Endodermal cell (in vitro differentiated cells): ENCODE measurements at regions not wholly inside any gene's neighbourhood (a gene's known extent, or its start where the extent isn't known, plus 50 kb on each side); places are given as distances from the start of the nearest gene placed in this dataset.

Source experiments
- DNase-seq: peaks from one replicate; pipeline ENCODE4 v3.0.0-alpha.2; 2017
- H3K27ac ChIP-seq: 2 replicates; pipeline ENCODE4 v1.5.1; 2013; ENCODE audit warnings: mild to moderate bottlenecking, low read depth, low read length, moderate library complexity
- H3K27me3 ChIP-seq: 2 replicates; pipeline ENCODE4 v1.6.1; 2013; ENCODE audit warnings: mild to moderate bottlenecking, low read length, moderate library complexity; ENCODE audit not compliant: insufficient read depth, control insufficient read depth, poor library complexity, severe bottlenecking
- H3K36me3 ChIP-seq: 2 replicates; pipeline ENCODE4 v1.7.0; 2013; ENCODE audit warnings: mild to moderate bottlenecking, low read length, moderate library complexity; ENCODE audit not compliant: control insufficient read depth, insufficient read depth
- H3K4me1 ChIP-seq: one replicate; pipeline ENCODE4 v1.7.0; 2013; ENCODE audit warnings: low read length; ENCODE audit not compliant: control insufficient read depth, insufficient read depth
- H3K4me3 ChIP-seq: 2 replicates; pipeline ENCODE4 v1.5.1; 2013; ENCODE audit warnings: mild to moderate bottlenecking, low read length, moderate library complexity
- H3K9ac ChIP-seq: 2 replicates; pipeline ENCODE4 v1.6.1; 2013; ENCODE audit warnings: mild to moderate bottlenecking, low read length, moderate library complexity; ENCODE audit not compliant: poor library complexity, severe bottlenecking; ENCODE audit errors: extremely low read depth
- H3K9me3 ChIP-seq: 2 replicates; pipeline ENCODE4 v1.6.1; 2013; ENCODE audit warnings: mild to moderate bottlenecking, low read length, moderate library complexity; ENCODE audit not compliant: control insufficient read depth
- H3K27ac Mint-ChIP-seq: 2 replicates; pipeline ENCODE4 v1.8.0; 2020; ENCODE audit warnings: mixed read lengths
- H3K27me3 Mint-ChIP-seq: 2 replicates; pipeline ENCODE4 v1.8.0; 2021; ENCODE audit warnings: mild to moderate bottlenecking, mixed read lengths; ENCODE audit not compliant: insufficient read depth
- H3K36me3 Mint-ChIP-seq: 2 replicates; pipeline ENCODE4 v1.8.0; 2020; ENCODE audit warnings: low read depth, mixed read lengths
- H3K4me1 Mint-ChIP-seq: 2 replicates; pipeline ENCODE4 v1.8.0; 2020; ENCODE audit warnings: mixed read lengths
- H3K4me3 Mint-ChIP-seq: 2 replicates; pipeline ENCODE4 v1.8.0; 2020; ENCODE audit warnings: mild to moderate bottlenecking, moderate library complexity, mixed read lengths
- H3K9me3 Mint-ChIP-seq: 2 replicates; pipeline ENCODE4 v1.8.0; 2020; ENCODE audit warnings: mild to moderate bottlenecking, mixed read lengths
- WGBS, 2 experiments: methylation state at CpG; one replicate each; pipeline versions ENCODE4 v1.1.5 to v1.1.7; 2013; ENCODE audit warnings: missing lambda C conversion rate in 2 of 2, mixed read lengths in 1 of 2; ENCODE audit not compliant: insufficient coverage in 1 of 2, insufficient read length in 1 of 2; 5-methylcytosine and 5-hydroxymethylcytosine counted together
- TF ChIP-seq, protein P1 (sequence below): fragments of 200-600 bp; sonication (generic); conservative IDR thresholded peaks from 2 replicates; pipeline ENCODE4 v1.5.0; 2021; ENCODE audit warnings: antibody characterized with exemption, mild to moderate bottlenecking

GRCh38 chr4:64584981-64585557 lies 175.8 kb upstream of the TECRL start:
- peaks cover 7% of the 10 kb centered on the region for H3K9me3 ChIP-seq
- 17% methylated on average over 3 of the region's 6 CpGs; no CpG with 5 or more reads in 1 of the 2 experiments for WGBS, 2 experiments
- no peak overlapping the region for H3K27ac ChIP-seq
- H3K9ac ChIP-seq: no peak overlapping the region
- Mint-ChIP-seq H3K27ac (no peak overlapping the region), H3K4me1 (peaks cover 20% of the 10 kb centered on the region), H3K9me3 (peaks cover 16% of the 10 kb centered on the region), H3K36me3 (no peaks in the 10 kb centered on the region), H3K27me3 (no peaks in the 10 kb centered on the region), H3K4me3 (no peak overlapping the region)
- H3K4me1 ChIP-seq: no peaks in the 10 kb centered on the region
- H3K36me3 ChIP-seq: no peaks in the 10 kb centered on the region
- DNase-seq: peak; percentile 59
- H3K27me3 ChIP-seq: no peaks in the 10 kb centered on the region
- no peak overlapping the region for H3K4me3 ChIP-seq
- TF ChIP-seq, protein P1, sequence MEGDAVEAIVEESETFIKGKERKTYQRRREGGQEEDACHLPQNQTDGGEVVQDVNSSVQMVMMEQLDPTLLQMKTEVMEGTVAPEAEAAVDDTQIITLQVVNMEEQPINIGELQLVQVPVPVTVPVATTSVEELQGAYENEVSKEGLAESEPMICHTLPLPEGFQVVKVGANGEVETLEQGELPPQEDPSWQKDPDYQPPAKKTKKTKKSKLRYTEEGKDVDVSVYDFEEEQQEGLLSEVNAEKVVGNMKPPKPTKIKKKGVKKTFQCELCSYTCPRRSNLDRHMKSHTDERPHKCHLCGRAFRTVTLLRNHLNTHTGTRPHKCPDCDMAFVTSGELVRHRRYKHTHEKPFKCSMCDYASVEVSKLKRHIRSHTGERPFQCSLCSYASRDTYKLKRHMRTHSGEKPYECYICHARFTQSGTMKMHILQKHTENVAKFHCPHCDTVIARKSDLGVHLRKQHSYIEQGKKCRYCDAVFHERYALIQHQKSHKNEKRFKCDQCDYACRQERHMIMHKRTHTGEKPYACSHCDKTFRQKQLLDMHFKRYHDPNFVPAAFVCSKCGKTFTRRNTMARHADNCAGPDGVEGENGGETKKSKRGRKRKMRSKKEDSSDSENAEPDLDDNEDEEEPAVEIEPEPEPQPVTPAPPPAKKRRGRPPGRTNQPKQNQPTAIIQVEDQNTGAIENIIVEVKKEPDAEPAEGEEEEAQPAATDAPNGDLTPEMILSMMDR: peak; percentile 85

DNA sequence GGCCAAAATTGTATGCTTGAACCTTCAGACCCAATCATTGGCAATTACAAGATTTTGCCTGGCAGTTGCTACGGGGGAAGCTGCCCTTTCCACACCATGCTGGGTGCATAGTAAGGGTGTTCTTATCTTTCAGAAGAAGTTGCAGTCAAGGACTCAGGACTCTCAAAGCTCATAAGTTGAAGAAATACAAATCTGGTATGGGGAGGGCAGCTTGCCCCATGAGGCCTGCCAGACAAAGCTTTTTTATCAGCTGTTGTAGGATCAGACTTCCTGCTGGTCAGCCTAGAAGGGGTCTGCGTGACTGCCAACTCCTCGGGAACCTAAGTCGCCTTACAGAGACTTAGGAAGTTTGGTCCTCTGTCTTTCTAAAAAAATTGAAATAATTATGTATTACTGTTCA lies 174.9 kb upstream of the TECRL start:
- DNase-seq: peak; percentile 63
- TF ChIP-seq, protein P1: no peak
- no peaks in the 10 kb centered on the region for H3K36me3 ChIP-seq
- Mint-ChIP-seq H3K27me3 (no peaks in the 10 kb centered on the region), H3K27ac (peak overlapping the region; percentile 68), H3K36me3 (peaks cover 5% of the 10 kb centered on the region), H3K4me1 (peaks cover 20% of the 10 kb centered on the region), H3K4me3 (no peak overlapping the region), H3K9me3 (peaks cover 16% of the 10 kb centered on the region)
- H3K9me3 ChIP-seq: peaks cover 10% of the 10 kb centered on the region
- no peak overlapping the region for H3K27ac ChIP-seq
- no peak overlapping the region for H3K4me3 ChIP-seq
- no peaks in the 10 kb centered on the region for H3K27me3 ChIP-seq
- 69 to 100% methylated on average over 4 of the region's 4 CpGs for WGBS, 2 experiments
- no peaks in the 10 kb centered on the region for H3K4me1 ChIP-seq
- H3K9ac ChIP-seq: no peak overlapping the region

- Mint-ChIP-seq H3K4me1 (peaks cover 23% of the 10 kb centered on the region), H3K36me3 (peaks cover 7% of the 10 kb centered on the region), H3K27me3 (no peaks in the 10 kb centered on the region), H3K4me3 (no peak overlapping the region), H3K9me3 (peaks cover 22% of the 10 kb centered on the region), H3K27ac (no peak overlapping the region)
- H3K4me3 ChIP-seq: no peak overlapping the region
- no peaks in the 10 kb centered on the region for H3K36me3 ChIP-seq
- no peak overlapping the region for H3K27ac ChIP-seq
- H3K27me3 ChIP-seq: no peaks in the 10 kb centered on the region
- TF ChIP-seq, protein P1: no peak
- DNase-seq: peak; percentile 60
- 53% methylated on average over 2 of the region's 3 CpGs; no CpG with 5 or more reads in 1 of the 2 experiments for whole genome bisulfite sequencing, 2 experiments
- no peaks in the 10 kb centered on the region for H3K4me1 ChIP-seq
- H3K9me3 ChIP-seq: peaks cover 17% of the 10 kb centered on the region
- H3K9ac ChIP-seq: no peak overlapping the region
Observed at GRCh38 chr4:64582492-64582891, 173.2 kb upstream of the TECRL start.
